ENCODE measurements at regions not wholly inside any gene's neighbourhood (a gene's known extent, or its start where the extent isn't known, plus 50 kb on each side); places are given as distances from the start of the nearest gene placed in this dataset.

DNA sequence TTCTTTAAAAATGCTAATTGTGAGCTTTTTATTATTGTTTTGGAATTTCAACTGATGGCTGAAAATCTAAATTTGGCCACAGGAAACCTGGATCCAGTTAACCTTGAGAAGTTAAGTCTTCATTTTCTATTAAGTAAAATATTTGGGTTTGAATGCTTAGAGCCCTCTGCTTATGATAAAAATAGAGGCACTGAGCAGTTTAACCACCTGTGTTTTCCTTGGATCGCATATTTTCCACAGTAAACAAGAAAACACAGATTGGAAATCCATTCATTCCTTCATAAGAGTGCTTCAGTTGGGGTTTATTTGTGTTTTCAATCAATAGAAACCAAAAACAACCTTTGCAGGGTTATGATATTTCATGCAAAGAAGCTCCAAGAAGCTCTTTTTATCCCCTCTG lies 77.2 kb upstream of the HES1 start (continued):
- TF ChIP-seq TAF1 (IDR thresholded peaks at IDR 0.05; ENCODE audit: low read depth, low read length) (no peak), EGR1 (IDR thresholded peaks at IDR 0.05; ENCODE audit: borderline replicate concordance, low read depth, low read length) (no peak), PHF8 (conservative IDR thresholded peaks at IDR 0.05; ENCODE audit: low read depth, low read length) (no peak), TCF12 (IDR thresholded peaks at IDR 0.05; ENCODE audit: low read depth, low read length) (no peak), ZNF274 (IDR thresholded peaks at IDR 0.05; ENCODE audit: borderline replicate concordance, extremely low read depth, low read length) (no peak), TEAD4 (IDR thresholded peaks at IDR 0.05; ENCODE audit: low read depth, low read length) (no peak), HDAC6 (IDR thresholded peaks at IDR 0.05; ENCODE audit: low read depth, low read length) (no peak), CTBP2 (IDR thresholded peaks at IDR 0.05; ENCODE audit: borderline replicate concordance, insufficient read depth, insufficient read length, low read length) (no peak)
- TF ChIP-seq, protein P1, sequence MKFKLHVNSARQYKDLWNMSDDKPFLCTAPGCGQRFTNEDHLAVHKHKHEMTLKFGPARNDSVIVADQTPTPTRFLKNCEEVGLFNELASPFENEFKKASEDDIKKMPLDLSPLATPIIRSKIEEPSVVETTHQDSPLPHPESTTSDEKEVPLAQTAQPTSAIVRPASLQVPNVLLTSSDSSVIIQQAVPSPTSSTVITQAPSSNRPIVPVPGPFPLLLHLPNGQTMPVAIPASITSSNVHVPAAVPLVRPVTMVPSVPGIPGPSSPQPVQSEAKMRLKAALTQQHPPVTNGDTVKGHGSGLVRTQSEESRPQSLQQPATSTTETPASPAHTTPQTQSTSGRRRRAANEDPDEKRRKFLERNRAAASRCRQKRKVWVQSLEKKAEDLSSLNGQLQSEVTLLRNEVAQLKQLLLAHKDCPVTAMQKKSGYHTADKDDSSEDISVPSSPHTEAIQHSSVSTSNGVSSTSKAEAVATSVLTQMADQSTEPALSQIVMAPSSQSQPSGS (IDR thresholded peaks at IDR 0.05; ENCODE audit: low read length) = no peak

Data from H1 (cell line).